GM18498 (cell line): ENCODE measurements at regions not wholly inside any gene's neighbourhood (a gene's known extent, or its start where the extent isn't known, plus 50 kb on each side); places are given as distances from the start of the nearest gene placed in this dataset.

Experiments used
- ATAC-seq: cut with Tn5 transposase; IDR thresholded peaks from one replicate; pipeline ENCODE4 v1.9.1; 2021; ENCODE audit warnings: mild to moderate bottlenecking, moderate library complexity; ENCODE audit not compliant: unreplicated experiment

DNA sequence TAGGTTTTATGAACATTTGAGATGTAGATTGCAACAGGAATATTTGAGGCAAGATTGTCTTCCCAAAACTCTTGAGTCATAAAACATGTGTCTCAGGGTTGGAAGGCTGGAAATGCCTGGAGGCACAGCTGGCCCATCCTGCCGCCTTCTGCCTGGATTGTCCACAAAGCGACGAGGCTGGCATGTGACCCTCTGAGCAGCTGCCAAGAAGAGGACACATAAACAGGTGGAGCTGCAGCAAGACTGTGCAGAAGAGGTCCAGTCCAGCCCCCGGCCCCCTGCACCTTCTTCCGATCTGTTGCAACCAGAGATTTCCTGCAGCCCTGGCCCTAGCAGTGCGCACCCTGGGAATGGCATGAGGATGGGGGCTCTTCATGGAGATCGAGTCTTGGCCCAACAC, 101.9 kb upstream of the BCOR start:
- no peak for ATAC-seq

DNA sequence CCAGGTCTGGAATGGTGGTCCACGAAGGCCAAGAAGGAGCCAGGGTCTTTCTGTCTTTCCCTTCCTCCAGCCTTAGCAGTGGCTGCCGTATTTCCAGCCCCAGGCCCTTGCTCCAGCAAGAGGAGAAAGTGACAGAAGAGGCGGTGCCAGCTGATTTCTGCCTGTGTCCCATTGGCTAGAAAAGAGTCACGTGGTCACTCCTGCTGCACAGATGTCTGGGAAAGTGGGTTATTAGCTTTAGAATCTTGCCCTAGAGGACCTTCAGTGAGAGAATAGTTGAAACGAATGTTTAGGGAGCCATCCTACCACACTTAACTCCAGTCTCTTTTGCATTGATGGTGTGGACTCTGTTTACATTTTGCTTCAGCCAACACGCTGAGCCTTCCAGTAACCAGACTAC, 99.3 kb upstream of the BCOR start:
- ATAC-seq, result no peak

DNA sequence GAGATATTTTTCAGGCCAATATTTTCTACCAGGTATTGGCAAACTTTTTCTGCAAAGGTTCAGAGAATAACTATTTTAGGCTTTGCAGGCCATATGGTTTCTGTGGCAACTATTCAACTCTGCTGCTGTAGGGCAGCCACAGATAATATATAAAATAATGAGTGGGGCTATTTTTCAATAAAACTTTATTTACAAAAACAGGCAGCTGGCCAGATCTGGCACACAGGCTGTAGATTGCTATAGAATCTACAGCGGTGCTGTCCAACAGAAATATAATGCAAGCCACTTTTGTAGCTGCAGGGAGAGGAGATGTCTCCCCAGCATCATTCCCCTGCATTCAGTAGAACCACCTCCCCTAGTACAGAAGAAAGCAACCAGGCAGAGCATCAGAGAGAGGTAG, 97.6 kb upstream of the BCOR start:
- no peak for ATAC-seq

- ATAC-seq, result no peak
Observed at GRCh38 chrX:40192196-40192595, 94.4 kb upstream of the BCOR start.

- ATAC-seq, result no peak
Observed at GRCh38 chrX:40189637-40190036, 91.9 kb upstream of the BCOR start.

DNA sequence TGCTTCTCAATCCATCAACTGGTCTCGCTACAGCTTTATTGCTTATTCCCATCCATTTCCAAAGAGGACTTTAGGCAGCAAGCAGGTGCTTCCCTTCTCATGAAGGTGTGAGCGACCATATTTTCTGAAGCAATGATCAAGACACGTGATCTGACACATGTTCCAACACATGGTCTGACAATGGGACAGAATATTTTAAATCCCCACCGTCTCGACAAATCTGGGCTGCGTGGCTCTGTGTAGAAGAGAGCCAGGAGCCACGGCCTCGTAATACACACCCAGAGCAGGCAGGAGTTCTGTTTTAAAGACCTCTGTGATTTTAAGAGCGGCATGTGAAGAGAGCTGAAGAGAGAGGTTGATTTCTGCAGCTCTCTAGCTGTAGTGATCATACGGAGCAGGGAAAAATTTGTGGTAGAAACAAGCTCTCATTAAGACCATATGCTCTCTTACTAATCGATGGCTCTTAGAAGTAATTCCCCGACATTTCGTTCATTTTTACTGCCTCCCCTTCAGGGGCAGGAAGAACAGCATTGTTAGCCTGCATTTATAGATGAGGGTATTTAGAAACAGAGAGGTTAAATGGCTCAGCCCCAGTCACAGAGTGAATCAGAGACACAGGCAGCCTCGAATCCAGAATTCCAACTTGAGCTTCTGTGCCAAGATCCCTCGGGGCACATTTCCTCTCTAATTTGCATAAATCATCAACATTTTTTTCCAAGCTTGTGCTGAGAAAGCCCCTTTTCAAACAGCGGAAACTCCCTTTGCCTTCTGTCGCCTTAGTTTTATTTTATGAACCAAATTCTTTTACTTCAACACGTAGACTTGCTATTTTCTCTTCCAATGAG, 91.0 kb upstream of the BCOR start:
- no peak for ATAC-seq

- ATAC-seq, result no peak
Observed at GRCh38 chrX:40184968-40185367, 87.2 kb upstream of the BCOR start.

DNA sequence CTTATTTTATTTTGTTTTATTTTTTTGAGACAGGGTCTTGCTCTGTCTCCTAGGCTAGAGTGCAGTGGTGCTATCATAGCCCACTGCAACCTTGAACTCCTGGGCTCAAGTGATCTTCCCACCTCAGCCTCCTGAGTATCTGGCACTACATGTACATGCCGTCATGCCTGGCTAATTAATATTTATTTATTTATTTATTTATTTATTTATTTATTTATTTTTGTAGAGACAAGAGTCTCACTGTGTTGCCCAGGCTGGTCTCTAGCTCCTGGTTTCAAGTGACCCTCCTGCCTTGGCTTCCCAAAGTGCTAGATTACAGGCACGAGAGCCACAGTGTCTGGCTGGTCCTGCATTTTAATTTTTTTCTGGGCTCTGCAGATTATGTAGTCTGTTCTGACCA, 84.9 kb upstream of the BCOR start:
- no peak for ATAC-seq

- no peak for ATAC-seq
Observed at GRCh38 chrX:40182095-40182494, 84.3 kb upstream of the BCOR start.

DNA sequence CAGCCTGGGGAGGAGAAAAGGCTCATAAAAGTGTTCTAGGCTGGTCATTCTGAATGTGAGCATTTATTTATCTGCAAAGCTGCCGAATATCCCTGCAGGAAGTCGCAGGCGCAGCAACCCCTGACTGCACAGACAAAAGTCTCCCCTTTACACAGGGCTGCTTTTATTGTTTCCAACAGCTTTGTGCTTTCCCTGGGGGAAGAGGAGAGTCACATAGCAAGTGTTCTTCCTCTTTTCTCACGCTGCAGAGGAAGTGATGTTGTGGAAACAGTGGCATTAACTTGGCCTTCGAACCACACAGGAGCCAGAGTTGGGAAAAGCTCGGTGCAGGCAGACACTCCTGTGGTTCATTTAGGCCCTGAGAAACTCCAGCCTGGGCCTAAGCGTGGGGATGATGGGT, 81.5 kb upstream of the BCOR start:
- ATAC-seq, result no peak

- ATAC-seq, result no peak
Observed at GRCh38 chrX:40177942-40178715, 80.4 kb upstream of the BCOR start.

DNA sequence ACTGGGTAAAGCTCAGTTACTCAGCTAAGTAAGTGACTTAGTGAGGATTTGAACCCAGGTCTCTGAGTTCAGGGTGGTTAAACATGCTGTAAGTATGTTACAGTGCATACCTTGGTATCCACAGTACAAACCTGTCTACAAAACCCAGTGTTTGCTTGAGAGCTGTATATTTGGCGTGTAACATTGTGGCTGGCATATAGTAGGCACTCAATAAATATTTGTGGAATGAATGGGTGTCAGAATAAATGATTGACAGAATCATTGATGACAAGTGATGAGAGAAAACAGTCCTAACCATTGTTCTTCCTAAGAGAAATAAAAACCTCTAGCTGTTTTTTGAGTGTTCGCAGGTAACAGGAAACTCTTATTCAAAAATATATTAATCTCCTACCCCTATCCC, 79.7 kb upstream of the BCOR start:
- ATAC-seq, result no peak

- no peak for ATAC-seq
Observed at GRCh38 chrX:40177117-40177430, 79.3 kb upstream of the BCOR start.

GRCh38 chrX:40176351-40177116, 78.8 kb upstream of the BCOR start:
- peak; percentile 38 for ATAC-seq

- ATAC-seq, result peak; percentile 48
Observed at GRCh38 chrX:40175511-40176350, 78.0 kb upstream of the BCOR start.

DNA sequence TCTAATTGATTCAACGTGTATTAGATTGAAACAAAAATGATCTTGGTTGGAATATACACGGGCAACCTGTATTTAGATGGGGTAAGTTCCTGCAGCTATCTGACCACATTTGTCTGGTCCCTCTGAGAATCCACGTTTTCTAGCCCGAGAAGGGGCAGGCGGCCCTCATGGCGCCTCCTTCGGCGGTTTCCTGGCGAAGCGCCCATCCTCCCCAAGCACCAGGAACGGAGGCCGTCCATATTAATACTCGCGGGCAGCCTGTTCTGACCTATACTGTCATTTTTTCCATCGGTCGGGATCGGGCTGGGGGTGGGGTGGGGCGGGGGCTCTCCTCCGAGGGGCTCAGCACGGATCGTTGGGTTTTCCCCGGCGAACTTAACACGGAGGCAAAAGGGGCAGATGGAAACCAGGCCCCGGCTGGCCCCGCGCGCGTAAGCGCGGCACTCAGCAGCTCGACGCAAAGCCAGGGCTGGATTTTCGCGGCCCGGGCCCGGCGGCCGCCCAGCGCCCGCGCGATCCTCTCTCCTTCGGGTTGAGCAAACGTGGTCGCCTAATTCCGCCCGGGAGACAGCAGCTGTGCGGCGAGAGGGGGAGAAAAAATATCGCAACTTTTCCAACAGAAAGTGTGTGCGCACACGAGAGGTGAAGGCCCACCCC, 77.2 kb upstream of the BCOR start:
- peak; percentile 10 for ATAC-seq

- ATAC-seq, result no peak
Observed at GRCh38 chrX:40174001-40174853, 76.5 kb upstream of the BCOR start.

- no peak for ATAC-seq
Observed at GRCh38 chrX:40173143-40174000, 75.6 kb upstream of the BCOR start.
